ENCODE measurements at regions not wholly inside any gene's neighbourhood (a gene's known extent, or its start where the extent isn't known, plus 50 kb on each side); places are given as distances from the start of the nearest gene placed in this dataset.
"Not testable (repeated sequence)": the region's sequence is repeated elsewhere in the genome, so short reads cannot be mapped to it uniquely, and the experiment has no call there.

GRCh38 chr4:34279011-34279410 lies 1965.3 kb downstream of the ARAP2 start:
- no peak for ATAC-seq

- no peak for ATAC-seq
These were observed 1964.2 kb downstream of the ARAP2 start for GRCh38 chr4:34280131-34280530.

DNA sequence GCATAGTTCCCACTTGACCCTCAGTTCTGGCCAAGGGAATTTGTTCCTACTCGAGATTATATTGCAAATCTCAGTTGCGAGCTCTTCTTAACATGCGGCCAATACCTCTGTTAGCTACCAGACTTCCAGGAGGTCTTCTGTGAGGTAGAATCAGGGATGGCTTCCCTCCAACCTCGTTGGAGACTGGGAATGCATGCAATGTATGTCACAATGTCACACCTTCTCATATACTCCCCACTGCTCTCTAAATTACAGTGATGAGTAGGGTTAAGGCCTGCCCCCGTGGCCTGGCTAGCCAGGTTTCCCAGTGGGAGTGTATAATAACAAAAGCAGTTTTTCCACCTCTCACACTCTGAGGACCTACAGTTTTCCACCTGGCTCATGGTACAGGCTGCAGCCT lies 1962.5 kb downstream of the ARAP2 start:
- ATAC-seq = no peak

- no peak for ATAC-seq
These were observed 1954.8 kb downstream of the ARAP2 start for GRCh38 chr4:34289489-34289888.

DNA sequence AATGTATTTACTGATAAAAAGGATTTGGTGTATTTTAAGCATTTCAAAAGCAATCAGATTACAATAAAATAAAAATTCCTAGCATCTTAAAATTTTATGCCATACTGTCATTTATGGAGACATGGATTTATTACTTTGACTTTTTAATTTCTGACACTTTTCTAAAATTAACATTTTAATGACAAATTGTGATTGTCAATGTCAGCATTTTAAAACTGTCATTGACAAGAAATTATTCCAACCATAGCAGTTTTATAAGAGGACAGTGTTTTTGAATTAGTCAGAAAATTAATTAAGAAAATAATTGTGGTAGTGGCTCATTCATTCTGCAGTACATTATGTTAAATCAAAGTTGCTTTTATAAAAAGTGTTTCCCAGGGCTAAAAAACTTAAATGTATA lies 1954.4 kb downstream of the ARAP2 start:
- ATAC-seq = no peak

DNA sequence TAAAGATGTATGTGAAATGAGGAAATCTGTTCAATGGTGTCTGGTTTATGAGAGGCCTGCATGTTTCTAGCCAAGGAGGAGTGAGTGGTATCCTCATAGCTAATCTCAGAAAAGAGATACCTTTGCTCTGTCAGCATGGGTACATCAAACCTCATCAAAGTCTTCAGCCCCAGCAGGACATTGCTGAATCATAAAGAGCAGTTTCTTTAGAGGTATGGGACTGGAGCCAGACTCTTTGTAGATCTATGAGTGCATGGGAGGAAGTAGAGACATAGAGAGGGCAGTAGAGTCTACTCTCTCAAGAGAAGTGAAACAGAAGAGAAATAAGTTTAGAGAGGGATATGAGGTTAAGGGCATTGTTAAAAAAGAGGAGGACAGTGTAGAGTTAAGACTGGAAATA lies 1950.9 kb downstream of the ARAP2 start:
- ATAC-seq = no peak

- no peak for ATAC-seq
These were observed 1934.9 kb downstream of the ARAP2 start for GRCh38 chr4:34309383-34309906.

GRCh38 chr4:34318773-34319172 lies 1925.5 kb downstream of the ARAP2 start:
- ATAC-seq = no peak

DNA sequence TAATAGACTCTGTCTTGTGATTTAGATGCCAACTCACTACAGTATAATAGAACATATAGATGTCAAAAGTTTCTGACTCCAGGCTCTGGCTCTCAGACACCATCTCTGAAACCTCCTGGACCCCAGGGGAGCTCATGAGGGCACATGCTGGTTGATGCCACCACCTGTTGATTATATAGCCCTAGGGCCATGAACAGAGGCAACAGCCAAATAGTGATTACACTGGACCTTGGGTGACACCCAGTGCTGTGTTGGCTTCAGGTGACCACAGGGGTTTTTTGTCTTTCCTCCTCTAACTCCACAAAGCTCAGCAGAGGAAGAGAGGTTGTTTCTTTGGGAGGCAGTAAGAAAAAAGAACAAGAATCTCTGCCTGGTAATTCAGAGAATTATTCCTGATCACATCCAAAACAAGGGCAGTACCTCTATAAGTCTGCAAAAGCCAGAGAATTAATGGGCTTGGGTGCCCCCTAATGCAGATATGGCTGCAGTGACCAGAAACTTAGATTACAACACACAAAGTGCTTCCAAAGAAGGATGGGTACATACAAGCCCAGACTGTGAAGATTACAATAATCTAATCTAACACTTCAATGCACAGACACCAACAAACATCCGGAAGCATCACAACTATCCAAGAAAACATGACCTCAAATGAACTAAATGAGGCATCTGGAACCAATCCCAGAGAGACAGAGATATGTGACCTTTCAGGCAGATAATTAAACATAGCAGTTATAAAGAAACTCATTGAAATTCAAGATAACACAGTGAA lies 1920.6 kb downstream of the ARAP2 start:
- ATAC-seq = no peak

DNA sequence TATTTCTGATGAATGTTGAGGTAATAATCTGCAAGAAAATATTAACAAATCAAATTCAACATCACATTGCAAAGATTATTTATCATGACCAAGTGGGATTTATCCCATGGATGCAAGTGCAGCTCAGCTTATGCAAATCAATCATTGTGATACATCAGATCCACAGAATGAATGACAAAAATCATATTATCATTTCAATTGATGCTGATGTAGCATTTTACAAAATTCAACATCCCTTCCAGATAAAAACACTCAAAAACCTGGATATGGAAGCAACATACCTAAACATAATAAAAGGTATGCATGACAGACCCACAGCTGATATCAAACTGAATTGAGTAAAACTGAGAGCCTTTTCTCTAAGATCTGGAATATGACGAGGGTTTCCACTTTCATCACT lies 1915.4 kb downstream of the ARAP2 start:
- no peak for ATAC-seq

GRCh38 chr4:34335156-34335555 lies 1909.2 kb downstream of the ARAP2 start:
- not testable (repeated sequence) for ATAC-seq

DNA sequence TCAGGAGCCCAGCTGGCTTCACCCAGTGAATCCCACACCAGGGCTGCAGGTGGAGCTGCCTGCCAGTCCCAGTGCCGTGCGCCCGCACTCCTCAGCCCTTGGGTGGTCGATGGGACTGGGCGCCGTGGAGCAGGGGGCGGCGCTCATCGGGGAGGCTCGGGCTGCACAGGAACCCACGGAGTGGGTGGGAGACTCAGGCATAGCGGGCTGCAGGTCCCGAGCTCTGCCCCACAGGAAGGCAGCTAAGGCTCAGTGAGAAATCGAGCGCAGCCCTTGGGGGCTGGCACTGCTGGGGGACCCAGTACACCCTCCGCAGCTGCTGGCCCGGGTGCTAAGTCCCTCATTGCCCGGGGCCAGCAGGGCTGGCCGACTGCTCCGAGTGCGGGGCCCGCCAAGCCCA lies 1908.8 kb downstream of the ARAP2 start:
- not testable (repeated sequence) for ATAC-seq

- ATAC-seq = no peak
These were observed 1881.7 kb downstream of the ARAP2 start for GRCh38 chr4:34362654-34363053.

DNA sequence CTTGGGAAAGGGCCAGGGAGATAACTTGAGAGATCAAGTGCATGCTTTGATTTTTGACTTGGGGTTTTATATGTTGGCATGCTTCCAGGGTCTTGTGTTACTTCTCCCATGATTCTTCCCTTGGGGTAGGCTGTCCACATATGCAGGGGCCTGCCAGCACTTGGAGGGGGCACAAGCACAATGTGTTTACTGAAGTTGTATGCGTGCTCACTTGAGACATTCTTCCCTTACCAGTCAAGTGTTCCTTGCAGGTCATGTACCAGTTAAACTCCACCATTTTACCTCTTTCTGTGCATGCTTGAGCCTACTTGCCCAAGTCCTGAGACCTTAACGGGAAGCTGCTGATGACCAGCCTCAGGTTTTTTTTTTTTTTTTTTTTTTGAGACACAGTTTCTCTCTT lies 1880.5 kb downstream of the ARAP2 start:
- no peak for ATAC-seq

DNA sequence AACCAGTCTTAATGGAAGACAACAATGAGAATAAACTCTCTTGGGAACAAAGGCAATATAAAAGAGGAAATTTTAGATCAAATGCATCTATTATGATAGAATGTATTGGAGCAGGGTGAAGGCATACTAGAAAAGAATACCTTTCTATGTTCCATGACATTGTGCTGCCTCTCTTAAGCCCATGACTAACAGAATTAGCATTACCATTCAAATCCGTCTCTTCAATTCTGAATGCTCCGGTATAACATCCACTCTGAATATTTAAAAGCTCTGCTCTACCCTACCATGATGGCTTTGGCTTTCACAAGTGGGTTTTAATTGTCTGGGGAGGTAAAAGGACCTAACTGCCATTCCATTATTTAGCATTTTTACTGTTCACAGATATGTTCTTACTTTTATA lies 1878.4 kb downstream of the ARAP2 start:
- no peak for ATAC-seq

- ATAC-seq = no peak
These were observed 1872.6 kb downstream of the ARAP2 start for GRCh38 chr4:34371676-34372075.

DNA sequence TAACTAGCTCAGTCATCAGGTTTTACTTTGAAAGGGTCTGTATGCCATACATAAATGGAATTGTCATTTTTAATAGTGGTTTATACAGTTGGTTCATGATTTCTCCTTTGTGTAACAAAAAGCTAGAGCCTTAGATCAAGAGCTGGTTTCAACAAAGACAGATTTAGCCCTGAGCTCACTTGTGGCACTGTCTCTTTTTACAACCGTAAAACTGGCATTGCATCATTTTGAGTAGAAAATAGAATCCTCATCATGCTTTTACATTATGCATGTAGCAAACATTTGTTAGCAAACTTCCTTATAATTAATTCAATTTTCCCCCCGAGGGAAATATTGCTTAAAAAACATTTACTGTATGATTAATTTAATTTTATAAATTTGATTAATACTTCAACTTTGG lies 1871.5 kb downstream of the ARAP2 start:
- no peak for ATAC-seq

DNA sequence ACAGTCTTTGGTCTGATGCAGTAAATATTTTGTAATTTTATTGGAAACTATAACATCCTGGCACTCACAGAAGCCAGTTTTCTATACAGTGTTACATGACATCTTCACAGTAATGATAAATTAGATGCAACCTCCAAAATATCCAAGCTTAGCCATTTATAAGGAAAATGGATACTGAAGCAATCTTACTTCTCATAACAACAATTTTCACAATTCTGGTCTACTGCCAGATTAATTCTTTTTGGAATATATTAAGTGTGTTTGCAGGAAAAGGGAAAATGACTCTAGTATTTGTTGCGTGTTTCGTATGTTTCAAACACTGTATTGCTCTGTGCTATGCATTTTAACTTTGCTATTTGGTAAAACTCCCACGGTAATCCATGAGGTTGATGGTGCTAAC lies 1870.9 kb downstream of the ARAP2 start:
- no peak for ATAC-seq

GRCh38 chr4:34412233-34412632 lies 1832.1 kb downstream of the ARAP2 start:
- ATAC-seq = no peak

DNA sequence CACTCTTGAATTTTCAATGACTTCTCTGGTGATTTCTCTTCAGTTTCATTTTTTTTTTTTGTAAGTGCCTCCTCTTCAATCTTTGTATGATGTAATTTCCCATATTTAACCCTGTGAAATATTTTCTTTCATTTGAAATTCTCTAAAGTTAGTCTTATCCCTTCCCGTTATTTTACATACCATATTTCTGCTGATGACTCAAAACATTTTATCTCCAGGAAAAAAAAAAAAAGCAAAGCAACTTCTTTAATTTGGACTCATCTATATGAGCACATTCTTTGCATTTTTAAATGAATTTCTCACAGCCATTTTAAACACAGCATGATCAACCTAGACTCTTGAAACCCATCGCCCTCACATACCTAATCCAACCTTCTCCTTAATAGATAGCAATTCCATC lies 1831.4 kb downstream of the ARAP2 start:
- no peak for ATAC-seq

DNA sequence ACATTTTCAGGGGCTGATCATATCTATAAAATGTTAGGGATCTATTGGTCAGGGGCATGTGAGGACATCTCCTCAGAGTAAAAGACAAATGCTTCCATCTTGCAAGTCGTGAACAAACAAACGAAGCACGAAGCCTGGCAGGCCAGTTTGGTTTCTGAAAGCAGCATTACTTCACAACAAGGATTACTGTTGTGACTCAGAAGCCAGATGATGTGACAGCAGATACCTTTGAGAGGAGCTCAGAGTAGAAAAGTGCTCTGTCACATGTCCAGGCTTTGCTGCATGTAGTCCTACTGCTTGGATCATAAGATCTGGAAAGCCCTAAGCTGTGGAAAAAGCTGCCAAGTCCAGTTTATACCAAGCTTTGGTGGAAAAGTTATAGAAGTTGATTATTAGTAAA lies 1827.2 kb downstream of the ARAP2 start:
- no peak for ATAC-seq

- ATAC-seq = no peak
These were observed 1824.4 kb downstream of the ARAP2 start for GRCh38 chr4:34419871-34420270.

DNA sequence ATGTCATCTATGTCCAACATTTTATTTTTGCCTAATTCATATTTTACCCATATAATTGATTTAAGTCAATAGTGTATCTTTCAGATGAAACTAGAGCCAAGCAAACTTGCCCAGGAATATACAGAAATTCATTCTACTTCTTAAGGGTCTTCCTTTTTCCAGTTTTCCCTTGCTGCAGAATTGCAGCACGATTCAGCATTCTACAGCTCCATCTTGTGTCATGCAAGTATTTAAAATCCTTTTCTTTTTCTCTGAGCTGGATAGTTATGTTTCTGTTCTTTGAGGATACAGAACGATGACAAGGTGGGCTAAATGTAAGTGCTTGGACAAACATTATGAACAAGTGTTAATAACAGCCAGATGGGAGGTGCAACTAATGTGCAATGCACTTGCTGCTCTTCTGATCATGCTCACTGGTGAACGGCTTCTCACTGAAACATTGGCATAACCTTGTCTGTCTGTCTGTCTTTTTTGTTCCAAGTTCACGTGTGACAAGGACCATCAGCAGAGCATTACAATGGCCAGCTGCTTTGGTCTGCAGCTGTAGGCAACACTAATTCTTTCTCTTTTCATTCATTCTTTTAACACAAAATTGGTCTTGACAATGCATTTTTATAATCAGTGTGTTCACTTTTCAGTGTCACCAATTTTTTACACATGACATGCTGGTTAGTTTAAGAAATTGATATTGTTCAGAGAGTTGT lies 1821.7 kb downstream of the ARAP2 start:
- no peak for ATAC-seq

DNA sequence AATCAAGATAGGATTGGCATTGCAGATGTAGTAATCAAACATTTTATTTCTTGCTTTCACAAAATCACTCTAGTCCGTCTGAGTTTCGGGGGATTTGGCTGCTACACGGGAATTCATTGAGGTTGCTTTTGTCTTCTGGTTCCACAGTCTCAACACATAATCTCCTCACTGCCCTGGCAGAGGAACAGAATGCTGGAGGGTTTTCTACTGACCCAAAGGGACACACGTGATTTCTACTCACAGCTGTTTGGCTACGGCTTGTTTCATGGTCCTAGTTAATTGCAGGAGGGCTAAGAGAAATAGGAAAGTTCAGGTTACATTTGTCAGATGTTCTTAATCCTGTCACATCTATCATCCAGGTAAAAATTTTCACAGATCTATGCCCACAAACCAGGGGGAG lies 1811.6 kb downstream of the ARAP2 start:
- no peak for ATAC-seq

Measured in esophagus mucosa (tissue), 1 donor.